Activated T-helper 2 cell treated with anti-CD3 and anti-CD28 coated beads, Interferon-gamma antibody, Interleukin-2, Interleukin-4, amounts not matched to agents 10 μg/mL and 5 μg/mL and 100 μg/mL, durations not matched to agents 14 hours and 24 hours and 36 hours (primary cell): ENCODE measurements at regions not wholly inside any gene's neighbourhood (a gene's known extent, or its start where the extent isn't known, plus 50 kb on each side); places are given as distances from the start of the nearest gene placed in this dataset.

Source experiments
- DNase-seq: peaks from one replicate; pipeline ENCODE4 v3.0.0; 2021; ENCODE audit warnings: low spot score
- H3K27ac Mint-ChIP-seq: one replicate; pipeline ENCODE4 v1.8.0; 2021; ENCODE audit warnings: mixed read lengths
- H3K27me3 Mint-ChIP-seq: one replicate; pipeline ENCODE4 v1.8.0; 2021; ENCODE audit warnings: low read depth, mixed read lengths
- H3K36me3 Mint-ChIP-seq: one replicate; pipeline ENCODE4 v1.8.0; 2021; ENCODE audit warnings: low read depth, mixed read lengths
- H3K4me1 Mint-ChIP-seq: one replicate; pipeline ENCODE4 v1.8.0; 2021; ENCODE audit warnings: low read depth, mixed read lengths
- H3K4me3 Mint-ChIP-seq: one replicate; pipeline ENCODE4 v1.8.0; 2021; ENCODE audit warnings: low read depth, mild to moderate bottlenecking, moderate library complexity, mixed read lengths
- H3K9me3 Mint-ChIP-seq: one replicate; pipeline ENCODE4 v1.8.0; 2021; ENCODE audit warnings: mixed read lengths
- intact Hi-C: fragments of 100-400 bp; cut with micrococcal nuclease; formaldehyde crosslinking; loops from one replicate; pipeline ENCODE4 v1.15.1; 2023

DNA sequence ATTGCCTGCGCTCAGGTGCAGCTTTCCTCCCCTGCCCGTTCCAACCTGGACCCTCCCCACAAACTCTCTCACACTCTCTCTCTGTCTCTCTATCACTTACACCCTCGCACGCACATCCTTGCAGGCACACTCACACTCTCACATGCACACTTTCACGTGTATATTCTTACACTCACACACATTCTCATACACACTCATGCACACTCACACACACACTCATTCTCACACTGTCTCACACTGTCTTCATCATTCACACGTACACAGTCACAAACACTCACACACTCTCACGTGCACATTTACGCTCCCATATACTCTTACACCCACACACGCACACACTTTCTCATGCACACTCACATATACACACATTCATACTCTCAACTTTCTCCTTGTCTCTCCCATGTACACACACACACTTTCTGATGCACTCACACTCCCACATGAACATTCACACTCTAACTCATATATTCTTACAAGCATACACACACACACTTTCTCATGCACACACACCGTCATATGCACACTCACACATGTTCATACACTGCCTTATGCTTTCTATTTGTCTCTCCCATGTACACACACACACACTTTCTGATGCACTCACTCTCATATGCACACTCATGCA lies 229.3 kb downstream of the SNX18 start:
- Mint-ChIP-seq H3K4me3 (no peak overlapping the region), H3K27me3 (no peaks in the 10 kb centered on the region), H3K36me3 (peaks cover 2% of the 10 kb centered on the region), H3K4me1 (peaks cover 25% of the 10 kb centered on the region), H3K27ac (no peak overlapping the region), H3K9me3 (peaks cover 6% of the 10 kb centered on the region)
- intact Hi-C loops = loop anchor here (10.0 kb wide), 1 partner anchor 232 kb away; the partner anchor contains the start of gene SNX18
- DNase-seq = no peak

DNA sequence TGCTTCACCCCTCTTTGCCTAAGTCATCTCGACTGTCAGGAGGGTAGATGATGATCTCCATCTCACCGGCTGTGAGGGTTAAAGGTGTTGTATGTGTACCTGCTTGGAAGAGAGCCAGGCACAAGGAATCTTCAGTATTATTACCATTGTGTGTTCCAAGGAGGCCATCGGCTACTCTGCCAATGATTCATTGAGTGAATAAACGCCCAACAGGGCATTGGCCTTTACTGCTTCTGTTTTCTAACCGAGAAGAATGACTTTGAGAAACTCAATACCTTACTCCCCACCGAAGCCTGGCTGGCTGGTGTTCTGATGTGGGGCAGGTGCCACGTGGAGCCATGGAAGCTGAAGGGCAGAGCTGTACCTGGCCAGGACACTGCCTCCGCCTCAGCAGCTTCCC lies 228.8 kb downstream of the SNX18 start:
- Mint-ChIP-seq H3K9me3 (peaks cover 5% of the 10 kb centered on the region), H3K36me3 (peaks cover 2% of the 10 kb centered on the region), H3K27ac (no peak overlapping the region), H3K4me3 (no peak overlapping the region), H3K27me3 (no peaks in the 10 kb centered on the region), H3K4me1 (peaks cover 25% of the 10 kb centered on the region)
- intact Hi-C loops = loop anchor here (10.0 kb wide), 1 partner anchor 232 kb away; the partner anchor contains the start of gene SNX18
- no peak for DNase-seq

DNA sequence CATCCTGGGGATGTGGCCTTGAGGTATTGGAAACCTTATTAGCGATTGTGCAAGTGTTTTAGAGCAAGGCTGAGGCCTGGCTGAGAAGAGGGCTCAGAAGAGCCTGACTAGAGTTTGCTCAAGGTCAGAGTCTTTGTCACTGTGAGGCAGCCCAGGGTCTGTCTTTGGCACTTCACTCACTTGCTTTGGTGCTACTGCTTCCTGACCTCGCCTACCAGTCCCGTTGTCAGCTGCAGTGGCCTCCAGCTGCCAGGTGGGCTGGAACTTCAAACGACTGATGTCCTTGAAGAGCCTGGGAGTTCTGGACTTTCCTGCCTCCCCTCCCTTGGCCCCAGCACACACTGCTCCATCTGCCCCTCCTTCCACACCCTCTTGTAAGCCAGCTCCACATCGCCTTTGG lies 228.0 kb downstream of the SNX18 start:
- no peak overlapping the region for H3K27ac Mint-ChIP-seq

DNA sequence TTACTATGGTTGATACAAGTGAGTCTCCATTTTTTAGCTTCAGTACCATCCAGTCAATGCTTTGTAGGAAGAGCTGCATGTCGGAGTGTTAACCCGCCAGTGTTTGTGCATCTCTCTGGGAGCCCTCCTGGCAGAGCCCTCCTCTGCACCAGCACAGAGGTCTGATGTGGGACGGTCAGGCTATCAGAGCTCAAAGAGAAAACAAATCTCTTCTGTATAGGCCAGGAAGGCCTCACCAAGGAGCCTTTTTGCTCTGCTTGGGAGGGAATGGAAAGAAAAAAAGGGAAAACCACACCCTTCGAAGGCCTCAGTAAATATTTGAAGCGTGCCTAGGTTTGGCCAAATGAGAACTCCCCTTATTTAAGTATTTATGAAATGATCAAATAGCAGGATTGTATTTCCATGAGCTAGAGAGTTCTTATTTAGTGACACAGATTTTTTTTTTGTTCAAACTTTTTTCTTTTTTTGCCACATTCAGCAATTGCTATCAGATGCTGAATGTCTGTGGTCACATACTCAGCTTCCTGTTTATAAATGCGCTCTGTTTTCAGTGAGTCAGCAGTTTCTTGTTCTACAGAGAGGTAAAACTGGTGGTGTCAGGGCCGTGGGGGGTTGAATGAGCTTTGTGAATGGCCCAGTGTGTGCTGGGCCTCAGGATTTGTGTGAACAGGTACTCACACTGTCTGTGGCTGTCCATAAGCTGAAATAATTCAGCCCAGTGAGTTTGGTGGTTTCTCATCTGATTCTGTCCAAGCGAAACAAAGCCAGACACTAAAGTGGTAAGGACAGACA lies 226.6 kb downstream of the SNX18 start:
- H3K27ac Mint-ChIP-seq = peak overlapping the region; percentile 59
- peaks cover 26% of the 10 kb centered on the region for H3K4me1 Mint-ChIP-seq
- intact Hi-C loops = loop anchor here (1.0 to 10.0 kb wide), 4 partner anchors 27 to 229 kb away; partner anchors contain the start of gene SNX18
- DNase-seq = peak; percentile 58
- H3K27me3 Mint-ChIP-seq = peaks cover 3% of the 10 kb centered on the region
- peaks cover 2% of the 10 kb centered on the region for H3K36me3 Mint-ChIP-seq
- H3K4me3 Mint-ChIP-seq = no peak overlapping the region
- no peaks in the 10 kb centered on the region for H3K9me3 Mint-ChIP-seq

More for the DNA sequence above, 228.0 kb downstream of the SNX18 start:
- H3K4me1 Mint-ChIP-seq = peaks cover 25% of the 10 kb centered on the region
- H3K36me3 Mint-ChIP-seq = peaks cover 2% of the 10 kb centered on the region
- no peaks in the 10 kb centered on the region for H3K9me3 Mint-ChIP-seq
- no peaks in the 10 kb centered on the region for H3K27me3 Mint-ChIP-seq
- no peak for DNase-seq
- H3K4me3 Mint-ChIP-seq = no peak overlapping the region
- intact Hi-C loops = loop anchor here (2.0 to 10.0 kb wide), 2 partner anchors 49 to 231 kb away; partner anchors contain the start of gene SNX18

DNA sequence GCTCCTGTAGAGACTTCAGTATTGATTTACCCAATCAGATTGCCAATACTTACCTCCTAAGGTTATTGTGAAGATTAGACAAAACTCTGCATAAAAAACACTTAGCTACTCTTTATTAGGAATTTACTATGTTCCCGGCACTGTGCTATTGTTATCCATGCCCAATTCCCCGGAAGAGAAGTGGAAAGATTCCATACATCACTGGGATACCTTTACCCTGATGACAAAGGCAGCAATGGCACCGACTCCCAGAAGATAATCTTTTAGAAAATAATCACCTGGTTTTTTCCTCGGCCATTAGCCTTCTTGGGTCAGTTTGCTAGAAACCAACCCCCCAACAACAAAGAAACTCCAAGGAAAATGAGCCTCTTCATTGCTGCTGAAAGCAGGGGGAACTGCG lies 226.0 kb downstream of the SNX18 start:
- Mint-ChIP-seq H3K36me3 (peaks cover 2% of the 10 kb centered on the region), H3K4me3 (no peak overlapping the region), H3K9me3 (no peaks in the 10 kb centered on the region), H3K27ac (no peak overlapping the region), H3K4me1 (peaks cover 28% of the 10 kb centered on the region), H3K27me3 (peaks cover 4% of the 10 kb centered on the region)
- intact Hi-C loops = loop anchor here (5.0 to 10.0 kb wide), 2 partner anchors 96 to 229 kb away; partner anchors contain the start of gene SNX18
- no peak for DNase-seq

DNA sequence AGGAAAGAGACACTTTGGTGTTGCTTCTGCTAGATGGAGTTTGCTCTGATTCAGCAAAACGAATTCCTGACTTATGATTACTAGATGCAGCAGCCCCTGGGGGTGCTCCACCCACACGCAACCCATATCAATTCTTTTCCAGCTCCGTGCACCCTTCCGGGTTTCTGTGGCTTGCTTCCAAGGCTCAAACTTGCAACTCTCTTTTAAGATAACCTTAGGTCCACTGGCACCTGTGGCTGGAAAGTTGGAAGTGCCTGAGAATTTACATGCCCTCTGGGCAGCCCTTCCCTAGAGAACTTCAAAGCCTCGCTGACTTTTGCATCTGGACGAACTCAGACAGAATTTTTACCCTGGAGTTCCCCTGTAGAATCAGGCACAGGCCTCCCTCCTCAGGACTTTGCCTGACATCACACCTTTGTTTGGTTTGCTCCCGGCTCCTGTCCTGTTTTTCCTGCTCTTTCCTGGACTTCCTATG lies 224.9 kb downstream of the SNX18 start:
- Mint-ChIP-seq H3K9me3 (no peaks in the 10 kb centered on the region), H3K27me3 (peaks cover 7% of the 10 kb centered on the region), H3K4me1 (peaks cover 31% of the 10 kb centered on the region), H3K27ac (no peak overlapping the region), H3K36me3 (peaks cover 2% of the 10 kb centered on the region), H3K4me3 (no peak overlapping the region)
- intact Hi-C loops = loop anchor here (5.0 to 10.0 kb wide), 2 partner anchors 95 to 228 kb away; partner anchors contain the start of gene SNX18
- DNase-seq = no peak

DNA sequence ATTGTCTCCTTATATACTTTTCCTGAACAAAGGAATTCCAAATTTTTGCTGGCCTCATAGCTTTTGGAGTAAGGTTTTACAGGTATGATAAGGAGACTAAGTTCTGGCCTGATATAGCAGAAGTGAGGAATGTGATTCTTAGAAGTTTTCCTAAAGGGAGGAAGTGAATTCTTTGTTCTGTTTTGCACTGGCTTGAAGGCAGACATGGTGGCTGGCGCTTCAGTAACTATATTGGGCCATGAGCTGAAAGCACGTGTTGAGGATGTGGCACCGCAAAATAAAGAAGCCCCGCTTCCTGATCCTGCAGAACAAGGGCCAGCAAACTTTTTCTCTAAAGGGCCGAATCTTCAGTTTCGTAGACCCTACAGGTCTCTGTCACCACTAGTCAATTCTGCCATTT lies 224.2 kb downstream of the SNX18 start:
- Mint-ChIP-seq H3K27ac (no peak overlapping the region), H3K36me3 (peaks cover 2% of the 10 kb centered on the region), H3K27me3 (peaks cover 8% of the 10 kb centered on the region), H3K9me3 (no peaks in the 10 kb centered on the region), H3K4me3 (no peak overlapping the region), H3K4me1 (peaks cover 31% of the 10 kb centered on the region)
- intact Hi-C loops = loop anchor here (5.0 to 10.0 kb wide), 2 partner anchors 94 to 227 kb away; partner anchors contain the start of gene SNX18
- no peak for DNase-seq

DNA sequence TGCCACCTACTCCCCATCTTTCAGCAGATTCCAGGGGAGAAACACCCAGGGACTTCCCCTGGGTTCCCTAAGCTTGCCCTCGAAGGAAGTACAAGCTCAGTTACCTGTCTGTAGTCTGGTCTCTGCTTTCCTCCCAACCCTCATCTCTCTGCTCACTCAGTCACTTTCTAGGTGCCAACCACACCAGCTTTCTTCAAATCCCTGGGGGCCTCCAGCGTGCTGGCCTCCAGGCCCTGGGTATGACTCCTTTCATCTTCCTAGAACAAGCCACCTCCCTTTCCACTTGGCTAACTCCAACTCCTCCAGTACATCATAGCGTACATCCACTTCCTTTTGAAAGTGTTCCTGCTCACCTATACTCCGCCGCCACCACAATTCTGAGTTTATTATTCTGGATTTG lies 222.6 kb downstream of the SNX18 start:
- no peaks in the 10 kb centered on the region for H3K9me3 Mint-ChIP-seq
- H3K27ac Mint-ChIP-seq = no peak overlapping the region
- DNase-seq = no peak
- no peak overlapping the region for H3K4me3 Mint-ChIP-seq
- H3K4me1 Mint-ChIP-seq = peaks cover 27% of the 10 kb centered on the region
- H3K27me3 Mint-ChIP-seq = peaks cover 15% of the 10 kb centered on the region
- intact Hi-C loops = loop anchor here (5.0 to 10.0 kb wide), 2 partner anchors 93 to 225 kb away; partner anchors contain the start of gene SNX18
- H3K36me3 Mint-ChIP-seq = peaks cover 2% of the 10 kb centered on the region

DNA sequence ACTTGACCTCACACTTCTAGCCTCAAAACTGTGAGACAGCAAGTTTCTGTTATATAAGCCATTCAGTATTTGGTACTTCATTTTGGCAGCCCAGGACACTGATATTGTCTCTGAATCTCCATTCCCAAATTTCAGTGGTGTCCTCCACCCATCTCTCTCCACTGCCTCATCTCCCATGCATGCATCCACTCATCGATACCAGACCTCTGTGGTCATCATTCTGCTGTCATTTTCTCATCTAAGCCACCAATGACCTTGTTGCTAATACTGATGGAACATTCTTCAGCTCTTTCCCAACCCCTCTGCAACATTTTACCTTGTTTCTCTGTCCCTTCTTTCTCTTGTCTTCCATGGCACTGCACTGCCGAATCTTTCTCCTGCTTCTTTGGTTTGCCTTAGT lies 221.8 kb downstream of the SNX18 start:
- H3K36me3 Mint-ChIP-seq = no peaks in the 10 kb centered on the region
- intact Hi-C loops = no loop called here
- H3K27ac Mint-ChIP-seq = no peak overlapping the region
- DNase-seq = no peak
- peaks cover 16% of the 10 kb centered on the region for H3K27me3 Mint-ChIP-seq
- H3K4me3 Mint-ChIP-seq = no peak overlapping the region
- peaks cover 22% of the 10 kb centered on the region for H3K4me1 Mint-ChIP-seq
- no peaks in the 10 kb centered on the region for H3K9me3 Mint-ChIP-seq

DNA sequence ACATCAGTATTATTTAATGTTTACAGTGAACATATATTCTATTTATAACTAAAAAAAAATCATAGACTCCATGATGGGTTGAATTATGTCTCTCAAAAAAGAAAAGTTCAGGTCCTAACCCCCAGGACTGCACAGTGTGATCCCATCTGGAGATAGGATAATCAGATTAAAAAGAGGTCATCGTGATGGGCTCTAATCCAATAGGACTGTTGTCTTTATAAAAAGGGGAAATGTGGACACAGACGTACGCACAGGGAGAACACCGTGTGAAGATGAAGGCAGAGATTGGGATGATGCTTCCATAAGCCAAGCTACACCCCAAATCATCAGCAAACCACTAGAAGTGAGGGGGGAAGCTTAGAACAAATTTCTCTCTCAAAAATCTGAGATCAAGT lies 221.4 kb downstream of the SNX18 start:
- no peak overlapping the region for H3K27ac Mint-ChIP-seq
- H3K4me3 Mint-ChIP-seq = no peak overlapping the region
- H3K27me3 Mint-ChIP-seq = peaks cover 16% of the 10 kb centered on the region
- peaks cover 18% of the 10 kb centered on the region for H3K4me1 Mint-ChIP-seq
- H3K9me3 Mint-ChIP-seq = no peaks in the 10 kb centered on the region
- no peak for DNase-seq
- intact Hi-C loops = no loop called here
- H3K36me3 Mint-ChIP-seq = no peaks in the 10 kb centered on the region

DNA sequence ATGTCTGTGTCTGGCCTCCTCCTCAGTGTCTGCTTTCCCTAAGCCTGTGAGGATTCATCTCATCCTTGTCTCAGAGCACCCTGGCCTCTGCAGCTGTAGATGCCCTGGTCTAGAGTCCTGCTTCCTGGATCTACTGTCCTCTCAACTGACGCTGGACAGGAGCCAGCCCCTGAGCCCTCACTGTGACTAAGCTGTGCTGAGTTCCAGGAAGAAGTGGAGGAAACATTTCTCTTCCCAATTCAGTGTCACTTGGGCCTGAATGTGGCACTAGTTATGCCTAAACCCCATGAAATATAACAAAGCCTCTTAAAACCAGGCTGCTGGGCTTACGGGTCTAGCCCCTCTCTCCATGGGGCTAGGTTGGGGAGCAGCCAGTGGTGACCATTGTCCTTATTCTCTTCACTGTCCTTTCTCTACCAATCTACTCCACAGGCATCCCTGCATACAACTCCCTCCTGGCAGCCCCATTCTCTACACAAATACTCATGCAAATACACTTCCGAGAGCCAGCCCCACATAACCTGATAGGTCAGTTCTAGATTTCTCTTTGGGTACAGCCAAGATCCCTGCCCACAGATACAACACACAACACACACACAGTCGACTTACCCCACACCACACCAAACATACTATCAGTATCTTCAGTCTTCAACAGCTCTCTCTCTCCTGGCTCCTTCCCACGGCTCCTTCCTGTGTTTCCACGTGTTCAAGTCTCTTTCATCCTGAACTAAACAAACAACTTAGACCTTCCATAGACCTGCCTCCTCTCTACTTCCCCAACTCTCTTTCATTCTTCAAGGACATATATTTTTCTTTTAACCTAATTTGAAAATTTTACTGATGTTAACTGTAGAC lies 220.8 kb downstream of the SNX18 start:
- H3K27ac Mint-ChIP-seq = no peak overlapping the region
- peaks cover 17% of the 10 kb centered on the region for H3K27me3 Mint-ChIP-seq
- H3K4me3 Mint-ChIP-seq = no peak overlapping the region
- intact Hi-C loops = no loop called here
- H3K36me3 Mint-ChIP-seq = no peaks in the 10 kb centered on the region
- no peak for DNase-seq
- H3K4me1 Mint-ChIP-seq = peaks cover 12% of the 10 kb centered on the region
- no peaks in the 10 kb centered on the region for H3K9me3 Mint-ChIP-seq

DNA sequence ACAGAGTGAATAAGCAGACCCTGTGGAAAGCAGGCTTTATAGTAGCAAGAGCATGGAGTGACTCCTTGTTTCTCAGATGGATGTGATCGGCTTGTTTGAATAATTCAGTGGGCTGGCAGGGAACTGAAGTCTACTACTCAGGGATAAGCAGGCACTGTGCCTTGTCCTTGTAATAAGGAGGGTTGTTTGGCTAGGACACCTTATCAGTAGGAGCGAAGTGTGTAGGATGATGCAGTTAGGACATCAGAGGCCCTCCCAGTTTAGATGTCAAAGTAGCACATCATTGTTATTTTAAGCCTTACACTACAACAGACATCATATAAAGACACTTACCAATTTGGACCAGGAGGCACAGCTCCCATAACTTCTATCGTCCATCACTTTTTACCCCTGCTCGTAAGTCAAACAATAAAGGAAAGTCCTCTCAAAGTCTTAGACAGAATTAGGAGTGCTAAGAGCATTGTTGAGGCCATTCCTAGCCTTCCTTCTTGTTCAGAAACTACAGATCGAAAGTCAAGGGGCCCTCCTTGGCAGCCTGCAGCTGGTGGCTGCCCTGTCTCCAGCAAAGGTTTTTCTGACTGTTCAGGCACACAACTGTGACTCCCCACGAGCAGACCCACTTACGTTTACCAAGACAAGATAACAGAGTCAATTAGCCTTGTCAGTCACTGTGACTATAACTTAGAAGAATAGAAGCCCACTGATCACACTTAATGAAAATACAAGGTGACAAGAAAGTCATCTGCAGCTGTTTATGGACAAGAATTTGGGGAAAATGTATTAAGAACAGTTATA lies 218.6 kb downstream of the SNX18 start:
- no peaks in the 10 kb centered on the region for H3K36me3 Mint-ChIP-seq
- no peak for DNase-seq
- H3K9me3 Mint-ChIP-seq = no peaks in the 10 kb centered on the region
- no peak overlapping the region for H3K4me3 Mint-ChIP-seq
- H3K27me3 Mint-ChIP-seq = peaks cover 22% of the 10 kb centered on the region
- intact Hi-C loops = no loop called here
- H3K4me1 Mint-ChIP-seq = peaks cover 10% of the 10 kb centered on the region
- H3K27ac Mint-ChIP-seq = no peak overlapping the region
